ENCODE measurements at regions not wholly inside any gene's neighbourhood (a gene's known extent, or its start where the extent isn't known, plus 50 kb on each side); places are given as distances from the start of the nearest gene placed in this dataset.

DNA sequence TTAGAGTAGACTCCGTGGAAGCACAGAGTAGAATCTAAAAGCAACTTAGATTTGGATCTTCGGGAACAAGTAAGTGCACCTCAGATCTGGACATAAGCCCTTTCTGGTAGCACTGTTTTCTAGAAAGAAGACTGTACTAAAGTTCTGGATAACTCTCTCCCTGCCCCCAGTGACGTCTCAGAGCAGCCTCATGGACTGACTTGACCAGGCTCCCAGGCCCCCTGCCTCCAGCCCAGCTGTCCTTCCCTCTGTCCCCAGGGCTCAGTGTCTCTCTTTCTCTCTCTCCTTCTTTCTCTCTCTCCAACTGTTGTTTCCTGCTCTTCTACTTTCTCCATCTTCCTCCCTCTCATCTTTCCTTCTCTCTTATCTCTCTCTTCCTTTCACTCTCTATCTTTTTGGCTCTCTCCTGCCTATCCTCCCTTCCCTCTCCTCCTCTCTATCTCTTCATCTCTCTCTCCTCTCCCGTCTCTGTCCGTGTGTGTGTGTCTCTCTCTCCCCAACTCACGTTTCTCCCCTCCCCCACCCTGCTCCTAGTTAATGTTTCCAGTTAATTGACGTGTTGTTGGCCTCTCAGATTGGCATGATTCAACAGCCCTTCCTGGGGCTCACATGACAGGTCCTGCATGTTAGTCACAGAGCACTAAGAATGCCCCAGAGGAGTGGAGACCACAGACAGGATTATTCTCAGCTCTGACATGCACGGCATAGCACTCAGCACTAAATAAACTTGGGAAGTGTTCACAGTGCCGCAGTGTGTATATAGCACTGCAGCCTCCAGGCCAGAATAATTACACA, 180.4 kb upstream of the FOXQ1 start:
- in situ Hi-C loops (cut with MboI) (no loop called here), intact Hi-C loops (cut with micrococcal nuclease; ENCODE audit: unreplicated experiment) (no loop called here)
- ATAC-seq (no peak), FAIRE-seq (no peak), DNase-seq (ENCODE audit: low read depth, low spot score) (no peak)
- ChIA-PET RAD21 (ENCODE audit: unreplicated experiment) (no interaction called here), SMC1A (ENCODE audit: uncharacterized antibody, unreplicated experiment) (no interaction called here), POLR2A (no interaction called here), CTCF (no interaction called here)
- H3K9ac ChIP-seq (ENCODE audit: control insufficient read depth, insufficient read depth, low read length) = no peak overlapping the region
- TF ChIP-seq, protein P1, sequence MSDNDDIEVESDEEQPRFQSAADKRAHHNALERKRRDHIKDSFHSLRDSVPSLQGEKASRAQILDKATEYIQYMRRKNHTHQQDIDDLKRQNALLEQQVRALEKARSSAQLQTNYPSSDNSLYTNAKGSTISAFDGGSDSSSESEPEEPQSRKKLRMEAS (IDR thresholded peaks at IDR 0.05; ENCODE audit: low read depth, low read length) = no peak
- TF ChIP-seq, protein P2, sequence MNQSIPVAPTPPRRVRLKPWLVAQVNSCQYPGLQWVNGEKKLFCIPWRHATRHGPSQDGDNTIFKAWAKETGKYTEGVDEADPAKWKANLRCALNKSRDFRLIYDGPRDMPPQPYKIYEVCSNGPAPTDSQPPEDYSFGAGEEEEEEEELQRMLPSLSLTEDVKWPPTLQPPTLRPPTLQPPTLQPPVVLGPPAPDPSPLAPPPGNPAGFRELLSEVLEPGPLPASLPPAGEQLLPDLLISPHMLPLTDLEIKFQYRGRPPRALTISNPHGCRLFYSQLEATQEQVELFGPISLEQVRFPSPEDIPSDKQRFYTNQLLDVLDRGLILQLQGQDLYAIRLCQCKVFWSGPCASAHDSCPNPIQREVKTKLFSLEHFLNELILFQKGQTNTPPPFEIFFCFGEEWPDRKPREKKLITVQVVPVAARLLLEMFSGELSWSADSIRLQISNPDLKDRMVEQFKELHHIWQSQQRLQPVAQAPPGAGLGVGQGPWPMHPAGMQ (IDR thresholded peaks at IDR 0.05; ENCODE audit: borderline replicate concordance) = no peak
- TF ChIP-seq CEBPB (IDR thresholded peaks at IDR 0.05; ENCODE audit: borderline replicate concordance in 1 of 2, low read depth in 2 of 2, low read length in 2 of 2) (no peak), CBFB (IDR thresholded peaks at IDR 0.05; ENCODE audit: low read depth) (no peak), WRNIP1 (IDR thresholded peaks at IDR 0.05; ENCODE audit: borderline replicate concordance, low read depth, low read length) (no peak)
- TF ChIP-seq, protein P3, sequence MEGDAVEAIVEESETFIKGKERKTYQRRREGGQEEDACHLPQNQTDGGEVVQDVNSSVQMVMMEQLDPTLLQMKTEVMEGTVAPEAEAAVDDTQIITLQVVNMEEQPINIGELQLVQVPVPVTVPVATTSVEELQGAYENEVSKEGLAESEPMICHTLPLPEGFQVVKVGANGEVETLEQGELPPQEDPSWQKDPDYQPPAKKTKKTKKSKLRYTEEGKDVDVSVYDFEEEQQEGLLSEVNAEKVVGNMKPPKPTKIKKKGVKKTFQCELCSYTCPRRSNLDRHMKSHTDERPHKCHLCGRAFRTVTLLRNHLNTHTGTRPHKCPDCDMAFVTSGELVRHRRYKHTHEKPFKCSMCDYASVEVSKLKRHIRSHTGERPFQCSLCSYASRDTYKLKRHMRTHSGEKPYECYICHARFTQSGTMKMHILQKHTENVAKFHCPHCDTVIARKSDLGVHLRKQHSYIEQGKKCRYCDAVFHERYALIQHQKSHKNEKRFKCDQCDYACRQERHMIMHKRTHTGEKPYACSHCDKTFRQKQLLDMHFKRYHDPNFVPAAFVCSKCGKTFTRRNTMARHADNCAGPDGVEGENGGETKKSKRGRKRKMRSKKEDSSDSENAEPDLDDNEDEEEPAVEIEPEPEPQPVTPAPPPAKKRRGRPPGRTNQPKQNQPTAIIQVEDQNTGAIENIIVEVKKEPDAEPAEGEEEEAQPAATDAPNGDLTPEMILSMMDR (IDR thresholded peaks at IDR 0.05 in 2 of 3, conservative IDR thresholded peaks at IDR 0.05 in 1 of 3; ENCODE audit: control insufficient read depth in 2 of 3, extremely low read depth in 1 of 3, insufficient read depth in 1 of 3, low read depth in 3 of 3, low read length in 3 of 3) = no peak
- H2AFZ ChIP-seq (ENCODE audit: control insufficient read depth, low read depth, low read length) = no peak overlapping the region
- H4K20me1 ChIP-seq (ENCODE audit: control insufficient read depth, insufficient read depth) = no peaks in the 10 kb centered on the region
- no peaks in the 10 kb centered on the region for H3K9me3 ChIP-seq (replicated peaks; ENCODE audit: control insufficient read depth, insufficient read depth, low read length)
- H3K36me3 ChIP-seq (ENCODE audit: control insufficient read depth in 2 of 2, insufficient read depth in 2 of 2, low read length in 1 of 2) = no peaks in the 10 kb centered on the region
- no peaks in the 10 kb centered on the region; a peak in 1 of 4 replicates for H3K27me3 ChIP-seq (replicated peaks in 1 of 2; ENCODE audit: control insufficient read depth in 2 of 2, insufficient read depth in 2 of 2, low read length in 1 of 2)
- no peak overlapping the region for H3K4me3 ChIP-seq
- no TSS peak for BruUV-seq (replicated peaks)
- 24% methylated on average over 9 of the region's 9 CpGs for WGBS (ENCODE audit: insufficient coverage, insufficient replicate concordance, low lambda C conversion rate, missing lambda C conversion rate)
- H3K79me2 ChIP-seq (ENCODE audit: control insufficient read depth, insufficient read depth, low read length) = no peaks in the 10 kb centered on the region
- no peak overlapping the region for H3K4me2 ChIP-seq (ENCODE audit: control insufficient read depth, insufficient read depth)
- no peaks in the 10 kb centered on the region for H3K4me1 ChIP-seq (ENCODE audit: control insufficient read depth, insufficient read depth, low read length)
- no peak overlapping the region for H3K27ac ChIP-seq (ENCODE audit: control insufficient read depth, insufficient read depth)

All from GM12878 (cell line).